HL-60 (cell line): ENCODE measurements at regions not wholly inside any gene's neighbourhood (a gene's known extent, or its start where the extent isn't known, plus 50 kb on each side); places are given as distances from the start of the nearest gene placed in this dataset.

ENCODE experiments used
- DNase-seq, 2 experiments: peaks; one replicate each; pipeline ENCODE4 v3.0.0-alpha.2; 2010 to 2020; ENCODE audit warnings: low read depth in 1 of 2, low spot score in 1 of 2
- H3K27ac ChIP-seq: fragments of 250-450 bp; sonication (Bioruptor Pico); replicated peaks from 2 replicates; pipeline ENCODE4 v1.5.1; 2020; ENCODE audit warnings: mild to moderate bottlenecking, moderate library complexity
- H3K27me3 ChIP-seq: fragments of 250-450 bp; sonication (Bioruptor Pico); 2 replicates; pipeline ENCODE4 v1.5.1; 2021; ENCODE audit warnings: mild to moderate bottlenecking, moderate library complexity; ENCODE audit not compliant: insufficient read depth, poor library complexity, severe bottlenecking
- H3K4me3 ChIP-seq: replicated peaks from 2 replicates; pipeline ENCODE4 v1.5.1; 2011; ENCODE audit warnings: mild to moderate bottlenecking, control low read depth, low read length; ENCODE audit not compliant: insufficient read depth
- GABPA ChIP-seq: IDR thresholded peaks from 2 replicates; pipeline ENCODE4 v1.6.1; 2012; ENCODE audit warnings: low read depth
- POLR2AphosphoS5 ChIP-seq: IDR thresholded peaks from 2 replicates; pipeline ENCODE4 v1.6.1; 2012; ENCODE audit warnings: low read depth
- REST ChIP-seq: IDR thresholded peaks from 2 replicates; pipeline ENCODE4 v1.6.1; 2012; ENCODE audit warnings: low read depth; ENCODE audit not compliant: insufficient replicate concordance
- SPI1 ChIP-seq: IDR thresholded peaks from 2 replicates; pipeline ENCODE4 v1.6.1; 2012; ENCODE audit warnings: low read depth, mild to moderate bottlenecking, borderline replicate concordance
- TF ChIP-seq, protein P1 (sequence below): IDR thresholded peaks from one replicate; pipeline ENCODE4 v1.5.1; 2011; ENCODE audit warnings: low read length, control low read depth, inconsistent platforms; ENCODE audit not compliant: insufficient read depth

DNA sequence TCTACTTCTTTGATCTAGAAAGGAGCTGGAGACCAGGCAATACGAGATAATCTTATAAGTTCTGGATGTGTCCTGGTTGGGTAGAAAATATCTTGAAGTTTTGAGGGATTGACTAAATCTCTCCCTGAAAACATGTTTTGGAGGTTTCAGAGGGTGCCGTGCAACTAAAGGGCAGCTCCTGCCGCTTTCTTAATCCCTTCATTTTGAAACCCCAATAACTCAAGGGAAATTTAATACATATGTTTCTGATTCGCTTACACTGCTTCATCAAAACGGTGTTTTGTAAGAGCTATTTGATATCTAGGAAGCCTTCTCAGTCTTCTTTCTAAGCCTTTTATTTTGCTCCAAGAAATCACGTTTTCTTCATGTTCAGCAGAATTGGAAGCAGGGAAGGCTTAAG, 129.0 kb downstream of the ASCL1 start:
- Histone ChIP-seq H3K4me3 (no peak overlapping the region), H3K27ac (no peak overlapping the region), H3K27me3 (no peaks in the 10 kb centered on the region)
- no peak for TF ChIP-seq POLR2AphosphoS5
- TF ChIP-seq, protein P1, sequence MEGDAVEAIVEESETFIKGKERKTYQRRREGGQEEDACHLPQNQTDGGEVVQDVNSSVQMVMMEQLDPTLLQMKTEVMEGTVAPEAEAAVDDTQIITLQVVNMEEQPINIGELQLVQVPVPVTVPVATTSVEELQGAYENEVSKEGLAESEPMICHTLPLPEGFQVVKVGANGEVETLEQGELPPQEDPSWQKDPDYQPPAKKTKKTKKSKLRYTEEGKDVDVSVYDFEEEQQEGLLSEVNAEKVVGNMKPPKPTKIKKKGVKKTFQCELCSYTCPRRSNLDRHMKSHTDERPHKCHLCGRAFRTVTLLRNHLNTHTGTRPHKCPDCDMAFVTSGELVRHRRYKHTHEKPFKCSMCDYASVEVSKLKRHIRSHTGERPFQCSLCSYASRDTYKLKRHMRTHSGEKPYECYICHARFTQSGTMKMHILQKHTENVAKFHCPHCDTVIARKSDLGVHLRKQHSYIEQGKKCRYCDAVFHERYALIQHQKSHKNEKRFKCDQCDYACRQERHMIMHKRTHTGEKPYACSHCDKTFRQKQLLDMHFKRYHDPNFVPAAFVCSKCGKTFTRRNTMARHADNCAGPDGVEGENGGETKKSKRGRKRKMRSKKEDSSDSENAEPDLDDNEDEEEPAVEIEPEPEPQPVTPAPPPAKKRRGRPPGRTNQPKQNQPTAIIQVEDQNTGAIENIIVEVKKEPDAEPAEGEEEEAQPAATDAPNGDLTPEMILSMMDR = no peak
- TF ChIP-seq REST = no peak
- no peak for TF ChIP-seq GABPA
- no peak for TF ChIP-seq SPI1
- DNase-seq = no peak

GRCh38 chr12:103093499-103094106, 136.1 kb downstream of the ASCL1 start:
- no peak overlapping the region for H3K27ac ChIP-seq
- H3K4me3 ChIP-seq = no peak overlapping the region
- no peak for DNase-seq
- TF ChIP-seq POLR2AphosphoS5 (no peak), REST (no peak), GABPA (no peak), SPI1 (no peak)
- TF ChIP-seq, protein P1 = no peak
- no peaks in the 10 kb centered on the region for H3K27me3 ChIP-seq

DNA sequence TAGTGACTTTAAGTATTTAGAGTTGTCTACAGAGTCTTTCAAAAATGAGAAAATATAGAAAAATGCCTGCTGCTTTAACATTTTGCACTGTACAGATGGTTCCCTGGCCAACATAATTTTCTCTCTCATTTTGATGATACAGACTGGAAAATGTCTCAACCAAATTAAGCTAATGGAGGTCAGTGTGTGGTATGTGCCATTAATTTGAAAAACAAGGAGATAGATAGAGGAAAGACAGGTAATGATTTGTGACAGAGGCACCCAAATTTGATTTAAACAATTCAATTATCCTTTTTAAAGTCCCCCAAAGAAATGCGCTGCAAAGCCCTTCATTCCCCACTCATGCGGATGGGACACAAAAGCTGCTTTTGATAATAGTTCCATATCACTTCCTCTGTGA, 140.0 kb downstream of the ASCL1 start:
- Histone ChIP-seq H3K27ac (no peak overlapping the region), H3K4me3 (no peak overlapping the region), H3K27me3 (no peaks in the 10 kb centered on the region)
- TF ChIP-seq, protein P1 = no peak
- no peak for TF ChIP-seq POLR2AphosphoS5
- TF ChIP-seq GABPA = no peak
- TF ChIP-seq SPI1 = no peak
- no peak for TF ChIP-seq REST
- no peak for DNase-seq
